IPS DF 19.7 (cell line): ENCODE measurements at regions not wholly inside any gene's neighbourhood (a gene's known extent, or its start where the extent isn't known, plus 50 kb on each side); places are given as distances from the start of the nearest gene placed in this dataset.

Experiments used
- DNase-seq: peaks from one replicate; pipeline ENCODE4 v3.0.0-alpha.2; 2013; ENCODE audit warnings: low read depth, low spot score

DNA sequence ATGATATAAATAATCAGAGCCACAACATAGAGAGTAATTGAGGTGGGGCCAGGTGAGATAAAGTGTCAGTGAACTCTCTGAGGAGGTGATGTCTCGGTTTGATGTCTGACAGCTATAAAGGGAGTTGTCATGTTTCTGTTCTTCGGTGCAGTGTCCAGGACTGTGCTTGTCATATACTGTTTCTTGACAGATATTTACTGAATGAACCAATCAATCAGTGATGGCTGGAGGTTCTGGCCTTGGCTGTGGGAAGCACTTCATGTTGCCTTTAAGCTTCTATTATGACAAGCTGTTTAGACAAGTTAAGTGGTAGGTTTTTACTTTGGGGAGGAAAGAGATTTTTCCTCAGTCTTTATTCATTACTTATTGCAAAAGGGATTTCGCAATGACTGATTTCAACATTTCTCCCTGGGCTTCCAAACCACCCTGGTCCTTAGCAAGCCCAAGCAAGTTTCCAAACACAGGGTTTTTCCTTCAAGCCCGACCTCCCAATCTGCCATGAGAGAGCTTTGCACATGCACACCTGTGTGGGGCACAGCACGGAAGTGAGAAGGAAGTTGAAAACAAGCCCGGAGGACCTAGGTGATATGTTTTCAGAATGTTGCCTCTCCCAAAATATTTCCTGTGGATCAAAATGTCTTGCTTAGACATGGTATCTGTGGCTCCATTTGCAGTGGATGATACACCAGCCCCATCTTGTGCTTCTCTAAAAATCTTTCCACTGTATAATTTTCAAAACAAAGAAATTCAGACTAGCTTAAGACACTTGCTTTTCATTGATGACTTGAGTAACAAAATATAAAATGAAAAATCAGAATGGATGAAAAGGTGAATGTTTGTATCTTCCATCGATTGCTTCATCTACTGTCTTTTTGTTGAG lies 567.3 kb upstream of the BTBD3 start:
- DNase-seq = no peak

DNA sequence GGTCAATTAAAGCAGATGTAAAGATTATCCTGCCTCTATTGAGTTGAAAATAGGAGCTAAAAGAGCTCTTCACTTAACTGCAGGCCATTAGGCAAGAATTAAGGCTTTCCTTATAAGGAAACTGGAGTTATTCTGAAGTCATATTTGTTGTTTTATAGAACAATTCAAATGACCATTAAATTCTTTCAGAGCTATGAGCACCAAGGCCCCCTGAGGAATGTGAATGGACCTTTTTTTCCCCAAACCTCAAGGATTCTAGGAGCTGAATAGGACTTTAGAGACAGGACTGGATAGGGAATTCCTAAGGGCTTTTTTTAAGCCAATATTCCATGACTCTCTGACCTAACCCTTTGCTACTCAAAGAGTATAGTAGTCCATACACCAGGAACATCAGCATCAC lies 565.7 kb upstream of the BTBD3 start:
- DNase-seq = no peak

DNA sequence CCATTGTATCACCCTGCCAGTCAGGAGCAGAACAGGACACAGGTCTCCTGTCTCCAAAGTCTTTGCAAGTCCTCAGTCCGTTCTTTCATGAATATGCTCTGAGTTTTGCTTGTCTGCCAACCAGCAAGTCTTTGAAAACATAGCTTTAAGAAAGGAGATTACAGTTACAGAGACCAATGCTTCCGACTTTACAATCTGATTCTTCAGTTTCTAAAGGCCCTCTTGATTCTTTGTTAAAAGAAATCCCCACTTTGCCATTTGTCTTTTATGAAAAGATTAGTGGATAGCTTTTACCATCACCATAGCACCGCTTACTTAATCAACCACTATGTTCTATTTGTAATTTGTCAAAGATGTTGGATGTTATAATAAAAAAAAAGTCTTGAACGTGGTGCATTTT lies 562.8 kb upstream of the BTBD3 start:
- no peak for DNase-seq

DNA sequence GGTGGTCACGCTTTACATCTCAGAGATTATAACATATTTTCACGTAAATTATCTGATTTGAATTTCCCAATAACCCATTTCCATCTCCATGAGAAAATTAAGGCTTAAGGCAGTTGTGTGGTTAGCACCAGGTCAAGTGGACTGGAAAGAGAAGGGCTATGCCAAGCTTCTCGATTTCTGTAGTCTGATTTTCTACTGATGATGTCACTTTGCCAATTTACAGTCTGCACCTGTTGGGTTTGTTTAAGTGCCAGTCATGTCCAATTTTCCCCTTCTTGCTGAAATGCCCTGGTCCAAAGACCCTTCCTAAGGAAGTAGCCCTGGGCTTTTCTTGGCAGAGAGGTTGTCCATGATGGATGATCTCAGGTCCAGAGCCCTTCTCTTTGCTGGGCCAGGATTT lies 562.3 kb upstream of the BTBD3 start:
- DNase-seq = no peak

DNA sequence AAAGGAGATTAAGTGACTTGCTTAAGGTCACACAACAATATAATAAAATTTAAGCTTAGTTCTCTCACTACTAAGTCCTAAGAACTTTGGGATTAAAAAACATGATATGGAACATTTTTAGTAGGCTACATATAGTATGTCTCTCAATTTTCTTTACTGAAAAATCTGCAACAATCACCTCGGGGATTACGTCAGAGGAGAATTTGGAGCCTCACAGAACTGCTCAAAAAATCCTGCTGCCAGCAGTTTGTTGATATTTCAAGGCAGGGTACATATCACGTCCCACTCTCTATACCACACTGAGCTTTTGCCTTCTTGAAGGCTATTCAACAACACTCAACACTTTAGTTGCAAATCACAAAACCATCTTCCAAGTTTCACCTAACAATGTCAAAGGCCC lies 561.6 kb upstream of the BTBD3 start:
- no peak for DNase-seq

DNA sequence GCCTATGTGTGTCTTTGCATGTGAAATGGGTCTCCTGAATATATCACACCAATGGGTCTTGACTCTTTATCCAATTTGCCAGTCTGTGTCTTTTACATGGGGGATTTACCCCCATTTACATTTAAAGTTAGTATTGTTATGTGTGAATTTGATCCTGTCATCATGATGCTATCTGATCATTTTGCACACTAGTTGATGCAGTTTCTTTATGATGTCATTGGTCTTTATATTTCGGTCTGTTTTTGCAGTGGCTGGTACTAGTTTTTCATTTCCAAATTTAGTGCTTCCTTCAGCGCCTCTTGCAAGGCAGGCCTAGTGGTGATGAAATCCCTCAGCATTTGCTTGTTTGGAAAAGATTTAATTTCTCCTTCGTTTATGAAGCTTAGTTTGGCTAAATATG lies 555.2 kb upstream of the BTBD3 start:
- DNase-seq = no peak

DNA sequence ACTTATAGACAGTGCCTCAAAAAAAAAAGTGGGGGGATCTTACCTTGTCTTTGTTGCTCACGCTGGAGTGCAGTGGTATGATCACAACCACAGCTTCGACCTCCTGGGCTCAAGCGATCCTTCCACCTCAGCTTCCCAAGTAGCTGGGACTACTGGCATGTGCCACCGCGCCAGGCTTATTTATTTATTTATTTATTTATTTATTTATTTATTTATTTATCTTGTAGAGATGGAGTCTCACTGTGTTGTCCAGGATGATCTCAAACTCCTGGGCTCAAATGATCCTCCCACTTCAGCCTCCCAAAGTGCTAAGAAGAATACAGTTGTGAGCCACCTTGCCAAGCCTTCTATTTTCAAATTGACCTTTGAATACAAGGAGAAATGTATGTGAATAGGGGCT lies 553.0 kb upstream of the BTBD3 start:
- no peak for DNase-seq

DNA sequence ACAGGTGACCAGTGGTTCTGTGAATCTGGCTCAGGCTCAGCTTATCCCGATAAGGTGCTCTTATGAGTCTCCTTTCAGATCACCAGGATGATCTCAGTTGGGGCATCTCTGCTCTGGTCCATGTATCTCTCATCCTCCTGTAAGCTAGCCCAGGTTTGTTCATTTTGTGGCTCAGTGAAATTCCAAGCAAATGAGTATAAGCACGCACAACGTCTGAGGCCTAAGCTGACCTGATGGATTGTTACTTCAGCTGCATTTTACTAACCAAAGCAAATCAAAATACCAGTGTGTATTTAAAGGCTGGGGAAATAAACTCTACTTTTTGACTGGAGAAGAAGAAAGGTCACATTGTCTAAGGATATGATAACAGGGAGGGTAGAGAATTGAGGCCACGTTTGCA lies 551.0 kb upstream of the BTBD3 start:
- no peak for DNase-seq

DNA sequence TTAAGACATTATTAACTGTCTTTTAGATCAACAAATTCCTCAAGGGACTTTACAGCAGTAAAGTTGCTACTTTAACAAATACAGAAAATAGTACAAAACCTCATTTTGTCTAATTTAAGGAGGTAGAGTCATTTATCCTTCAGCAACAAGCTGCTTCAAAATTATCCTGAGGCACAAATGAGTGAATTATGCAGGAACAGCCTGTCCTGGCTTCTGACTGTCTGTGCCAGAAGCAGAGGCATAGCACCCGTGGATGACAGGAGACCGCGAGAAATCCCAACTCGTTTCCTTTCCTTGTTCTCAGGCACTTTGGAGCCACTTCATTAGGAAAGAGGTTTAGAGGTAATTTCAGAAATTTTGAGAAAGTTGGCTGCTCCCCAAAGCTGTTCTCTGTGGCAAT lies 549.2 kb upstream of the BTBD3 start:
- DNase-seq = no peak

DNA sequence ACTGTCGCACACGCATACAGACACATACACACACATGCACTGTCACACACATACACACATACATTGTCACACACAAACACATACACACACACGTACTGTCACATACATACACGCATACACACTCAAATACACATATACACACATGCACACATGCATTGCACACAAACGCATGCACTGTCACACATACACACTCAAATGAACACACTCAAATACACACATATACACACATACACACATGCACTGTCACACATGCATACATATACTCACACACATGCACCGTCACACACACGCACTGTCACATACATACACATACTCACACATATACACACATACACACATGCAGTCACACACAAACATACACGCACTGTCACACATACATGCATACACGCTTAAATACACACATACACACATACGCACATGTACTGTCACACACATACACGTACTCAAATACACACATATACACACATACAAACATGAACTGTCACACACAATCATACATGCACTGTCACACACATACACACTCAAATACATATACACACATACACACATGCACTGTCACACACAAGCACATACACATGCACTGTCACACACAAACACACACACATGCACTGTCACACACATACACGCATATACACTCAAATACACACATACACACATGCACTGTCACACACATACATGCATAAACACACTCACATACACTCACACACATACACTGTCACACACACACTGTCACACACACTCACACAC lies 548.6 kb upstream of the BTBD3 start:
- no peak for DNase-seq

DNA sequence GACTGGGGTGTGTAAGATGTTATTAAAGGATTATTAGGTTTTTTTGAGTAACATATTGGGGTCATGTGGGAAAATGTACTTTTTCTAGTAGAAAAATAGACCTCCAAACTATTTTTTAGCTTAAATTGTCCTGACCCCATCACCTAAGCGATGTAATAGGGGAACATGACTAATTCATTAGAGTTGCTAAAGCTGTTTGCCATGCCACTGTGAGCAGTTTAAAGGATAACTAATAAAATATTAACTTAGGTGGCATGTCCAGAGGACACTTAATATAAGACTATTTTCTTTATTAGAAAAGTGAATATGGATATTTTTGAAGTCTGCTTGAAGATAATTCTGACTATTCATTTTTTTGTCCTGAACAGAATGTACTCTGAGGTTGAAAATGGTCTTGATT lies 545.9 kb upstream of the BTBD3 start:
- no peak for DNase-seq

DNA sequence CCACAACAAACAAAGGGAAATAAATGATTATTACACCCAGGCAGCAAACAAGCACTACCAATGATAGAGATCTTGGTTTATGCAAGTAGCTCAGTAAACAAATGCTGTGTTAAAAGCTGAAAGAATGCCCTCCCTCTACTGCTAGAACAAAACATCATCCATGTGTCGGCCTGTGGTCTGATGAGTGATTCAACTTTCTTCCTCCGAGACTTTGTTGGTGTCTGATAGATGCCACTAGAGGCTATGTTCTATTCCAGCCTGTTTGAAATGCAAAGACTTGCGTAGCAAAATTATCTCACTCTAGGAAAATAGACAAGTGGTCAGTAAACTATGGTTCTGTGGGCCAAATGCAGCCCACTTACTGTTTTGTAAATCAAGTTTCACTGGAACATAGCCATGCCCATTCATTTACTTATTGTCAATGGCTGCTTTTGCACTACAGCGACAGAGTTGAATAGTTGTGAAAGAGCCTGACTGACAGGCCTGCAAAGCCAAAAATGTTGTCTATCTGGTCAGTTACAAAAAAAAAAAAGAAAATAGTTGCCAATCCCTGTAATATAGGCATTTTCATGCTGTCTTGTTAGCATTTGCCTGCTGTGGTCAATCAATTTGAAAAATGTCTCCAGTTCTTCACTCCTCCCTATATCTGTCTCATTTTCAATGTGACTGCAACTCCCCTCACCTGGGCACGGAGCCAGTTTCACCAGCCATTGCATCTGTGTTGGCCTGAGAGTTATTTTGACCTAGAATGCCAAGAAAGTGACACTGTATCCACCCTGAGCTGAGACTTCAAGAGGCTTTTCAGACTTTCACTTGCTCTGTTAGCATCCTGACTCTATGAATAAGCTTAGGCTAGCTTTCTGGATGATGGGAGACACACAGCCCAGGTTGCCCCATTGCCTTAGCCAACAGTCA lies 544.6 kb upstream of the BTBD3 start:
- DNase-seq = no peak

DNA sequence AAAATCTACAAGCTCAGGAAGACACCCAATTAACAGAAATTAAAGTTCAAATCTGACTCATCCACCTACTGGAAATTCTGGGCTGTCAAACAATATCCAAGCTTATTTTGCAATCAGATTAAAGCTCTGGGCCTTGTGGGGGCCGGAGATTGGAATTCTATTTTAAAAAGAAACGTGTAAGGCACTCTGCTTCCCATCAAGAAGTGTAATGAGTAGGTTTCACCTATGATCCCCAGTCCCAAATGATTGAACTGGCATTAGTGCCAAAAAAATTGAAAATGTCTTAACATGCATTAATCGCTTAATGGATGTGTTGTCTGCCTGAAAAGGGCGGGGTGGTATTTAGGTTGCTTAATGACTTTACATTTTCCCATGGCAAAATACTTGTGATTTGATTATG lies 542.4 kb upstream of the BTBD3 start:
- no peak for DNase-seq

DNA sequence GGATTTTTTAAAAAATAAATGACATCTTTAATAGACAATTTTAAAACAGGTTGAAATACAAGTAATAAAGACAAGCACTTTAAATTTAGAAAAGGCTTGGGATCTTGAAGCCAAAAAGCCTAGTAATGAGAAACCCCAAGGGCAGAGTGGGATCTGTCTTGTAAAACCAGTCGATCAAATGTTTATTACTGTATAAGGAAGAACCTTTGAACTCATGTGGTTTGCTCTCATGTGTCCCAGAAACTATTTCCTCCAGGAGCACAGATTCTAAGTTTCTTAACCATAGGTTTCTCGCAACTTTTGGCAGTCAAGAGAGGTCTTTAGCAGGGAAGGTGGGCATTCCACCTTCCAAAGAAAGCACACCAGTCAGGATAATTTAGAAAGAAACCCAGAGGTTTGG lies 541.7 kb upstream of the BTBD3 start:
- no peak for DNase-seq

DNA sequence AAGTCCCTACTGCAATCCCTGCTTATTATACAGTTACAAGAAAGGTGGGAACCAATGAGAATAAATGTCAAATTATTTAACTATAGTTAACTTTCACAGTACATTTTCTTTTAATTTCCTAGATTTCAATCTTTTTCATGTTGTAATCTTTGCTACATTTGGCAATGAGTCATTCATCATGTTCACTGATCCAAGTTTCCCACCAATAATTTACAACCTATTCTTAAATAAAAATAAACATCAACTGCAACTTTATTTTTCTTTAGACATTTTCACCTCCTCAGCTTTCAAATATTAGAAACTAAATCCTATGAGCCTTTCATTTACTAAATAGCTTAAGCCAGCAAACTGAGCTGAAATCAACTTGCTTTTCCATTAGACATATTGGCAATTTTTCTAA lies 541.3 kb upstream of the BTBD3 start:
- DNase-seq = no peak

DNA sequence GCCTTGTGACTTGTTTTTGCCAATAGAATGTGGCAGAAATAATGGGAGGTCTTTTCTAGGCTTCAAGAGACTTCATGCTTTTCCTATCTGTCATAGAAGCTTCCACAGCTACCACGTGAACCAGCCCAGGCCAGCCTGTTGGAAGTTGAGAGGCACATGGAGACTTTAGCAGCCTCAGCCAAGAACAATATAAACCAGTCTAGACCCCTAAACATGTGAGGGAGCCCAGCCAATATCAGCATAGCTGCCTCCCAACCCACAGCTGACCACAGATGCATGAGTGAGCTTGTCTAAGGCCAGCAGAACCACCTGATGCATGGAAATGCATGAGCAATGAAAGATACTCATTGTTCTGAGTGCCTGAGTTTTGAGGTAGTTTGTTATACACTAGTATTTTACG lies 540.7 kb upstream of the BTBD3 start:
- no peak for DNase-seq

DNA sequence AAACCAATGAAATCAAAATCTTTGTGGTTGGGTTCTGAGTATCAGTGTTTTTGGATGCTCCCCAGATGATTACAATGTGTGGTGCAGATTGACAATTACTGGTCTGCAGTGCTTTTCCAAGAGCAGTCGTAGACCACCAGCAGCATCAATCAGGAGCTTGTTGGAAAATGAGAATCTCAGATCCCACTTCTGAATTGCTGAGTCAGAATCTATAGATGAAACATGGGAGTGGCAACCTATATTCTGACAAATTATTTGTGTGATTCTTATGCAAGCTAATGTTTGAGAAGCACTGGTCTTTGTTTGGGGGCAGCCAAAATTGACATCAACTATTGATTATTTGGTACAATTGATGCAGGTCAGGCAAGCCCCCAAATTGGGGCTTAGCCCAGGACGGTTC lies 539.9 kb upstream of the BTBD3 start:
- DNase-seq = no peak

DNA sequence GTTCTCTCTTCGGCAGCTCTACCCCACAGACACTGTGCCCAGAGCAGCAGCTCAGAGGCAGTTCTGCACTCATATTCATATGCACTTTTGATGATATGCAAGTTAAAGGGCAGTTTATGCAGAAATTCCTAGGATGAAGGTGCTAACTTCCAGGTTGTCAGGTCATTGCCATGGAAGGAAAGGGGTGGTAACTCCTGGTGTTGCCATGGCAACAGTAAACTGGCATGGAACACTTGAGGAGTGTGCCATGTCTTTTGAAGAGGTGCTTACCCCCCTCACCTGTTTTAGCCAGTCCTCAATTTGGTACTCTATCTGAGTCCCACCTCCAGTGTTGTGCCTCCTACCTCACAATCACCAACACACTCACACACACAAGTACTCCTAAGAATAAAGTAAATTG lies 539.4 kb upstream of the BTBD3 start:
- no peak for DNase-seq

DNA sequence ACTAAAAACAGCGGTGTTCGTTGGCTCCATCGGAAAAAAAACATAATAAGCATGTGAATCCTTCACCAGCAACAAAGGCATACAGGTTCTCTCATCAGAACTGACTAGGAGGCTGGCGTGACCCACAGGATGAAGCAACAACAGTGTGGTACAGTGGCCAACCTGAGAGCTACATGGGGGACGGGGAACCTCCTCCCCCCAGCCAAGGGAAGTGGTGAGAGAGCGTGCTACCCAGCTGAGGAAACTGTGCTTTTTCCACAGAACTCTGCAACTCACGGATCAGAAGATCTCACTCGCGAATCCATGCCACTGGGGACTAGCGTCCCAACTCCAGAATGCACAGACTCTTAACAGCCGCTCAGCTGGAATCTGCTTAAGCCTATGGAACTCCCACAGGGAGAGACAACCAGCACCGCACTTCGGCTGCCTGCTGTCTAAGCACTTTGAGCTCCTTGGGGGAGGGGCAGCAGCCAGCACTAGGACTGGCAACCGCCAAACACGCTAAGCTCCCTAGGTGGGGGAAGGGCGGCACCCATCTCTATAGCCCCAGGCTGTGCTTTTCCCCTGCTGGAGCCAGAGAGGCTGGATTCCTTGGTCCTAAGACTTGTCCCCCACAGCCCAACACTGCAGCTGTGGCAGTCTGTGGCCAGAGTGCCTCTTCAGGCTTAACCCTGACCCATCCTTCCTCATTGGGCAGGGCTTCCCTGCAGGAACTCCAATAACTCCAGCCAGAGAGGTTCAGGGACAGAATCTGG lies 538.3 kb upstream of the BTBD3 start:
- peak; percentile 63 for DNase-seq

DNA sequence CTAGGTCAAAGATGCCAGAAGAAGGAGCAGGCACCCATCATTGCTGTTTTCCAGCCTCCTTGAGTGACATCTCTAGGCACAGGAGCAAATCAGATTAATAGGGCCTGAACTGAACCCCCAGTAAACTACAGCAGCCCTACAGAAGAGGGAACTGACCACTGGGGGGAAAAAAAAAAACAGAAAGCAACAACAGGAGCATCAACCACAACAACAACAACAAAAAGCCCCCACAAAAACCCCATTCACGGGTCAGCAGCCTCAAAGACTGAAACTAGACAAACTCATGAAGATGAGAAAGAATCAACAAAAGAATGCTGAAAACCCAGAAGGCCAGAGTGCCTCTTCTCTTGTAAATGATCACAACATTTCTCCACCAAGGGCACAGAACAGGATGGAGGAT lies 537.4 kb upstream of the BTBD3 start:
- DNase-seq = no peak

DNA sequence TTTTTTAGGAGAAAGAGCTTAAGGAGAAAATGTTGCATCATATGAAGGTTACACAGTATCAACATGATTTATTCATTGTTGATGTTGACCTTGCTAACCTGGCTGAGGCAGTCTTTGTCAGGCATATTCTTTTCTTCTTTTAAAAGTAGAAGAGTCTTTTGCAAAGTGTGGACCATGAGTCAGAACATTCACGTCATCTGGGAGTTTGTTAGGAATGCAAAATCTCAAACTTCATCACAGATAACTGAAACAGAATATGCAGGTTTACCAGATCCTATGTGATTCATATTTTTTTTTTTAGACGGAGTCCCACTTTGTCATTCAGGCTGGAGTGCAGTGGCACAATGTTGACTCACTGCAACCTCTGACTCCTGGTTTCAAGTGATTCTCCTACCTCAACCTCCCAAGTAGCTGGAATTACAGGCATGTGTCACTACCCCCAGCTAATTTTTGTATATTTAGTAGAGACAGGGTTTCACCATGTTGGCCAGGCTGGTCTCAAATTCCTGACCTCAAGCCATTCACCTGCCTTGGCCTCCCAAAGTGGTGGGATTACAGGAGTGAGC lies 530.4 kb upstream of the BTBD3 start:
- DNase-seq = no peak
